ENCODE measurements at regions not wholly inside any gene's neighbourhood (a gene's known extent, or its start where the extent isn't known, plus 50 kb on each side); places are given as distances from the start of the nearest gene placed in this dataset.

DNA sequence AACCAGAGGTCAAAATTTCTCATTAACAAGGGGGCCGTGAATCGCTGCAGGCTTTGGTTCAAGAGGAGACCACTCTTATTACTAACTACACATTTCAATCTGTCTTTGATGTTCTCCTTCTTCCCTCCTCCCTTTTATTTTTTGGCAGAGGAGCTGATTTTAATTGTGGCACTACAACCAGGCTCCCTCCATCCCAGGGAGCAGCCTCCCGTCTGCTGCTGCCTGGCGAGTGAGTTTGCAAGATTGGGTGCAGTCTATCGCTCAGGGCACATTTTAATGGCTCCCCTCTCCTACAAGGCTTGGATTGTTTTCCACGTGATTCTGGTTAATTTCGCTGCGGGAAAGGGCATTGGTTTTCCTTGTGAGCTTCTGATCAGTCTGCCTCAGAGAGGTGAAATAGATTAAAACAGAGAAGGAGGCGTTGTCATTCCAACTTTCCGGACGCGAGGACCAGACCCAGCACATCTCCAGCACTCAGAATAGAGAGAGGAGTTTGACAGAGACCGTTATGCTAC lies 81.4 kb downstream of the KCTD15 start:
- H3K4me1 ChIP-seq (ENCODE audit: control insufficient read depth, extremely low read depth, insufficient read depth, low read length) = peaks cover 5% of the 10 kb centered on the region
- no peak overlapping the region for H3K4me3 ChIP-seq (ENCODE audit: control insufficient read depth in 2 of 3, extremely low read depth in 1 of 3, insufficient read depth in 2 of 3, low read depth in 1 of 3, low read length in 3 of 3)
- no peaks in the 10 kb centered on the region for H3K27me3 ChIP-seq (ENCODE audit: control insufficient read depth, extremely low read depth, insufficient read depth, low read length)
- no peak for TF ChIP-seq EZH2 (IDR thresholded peaks at IDR 0.05; ENCODE audit: low read length)
- TF ChIP-seq, protein P1, sequence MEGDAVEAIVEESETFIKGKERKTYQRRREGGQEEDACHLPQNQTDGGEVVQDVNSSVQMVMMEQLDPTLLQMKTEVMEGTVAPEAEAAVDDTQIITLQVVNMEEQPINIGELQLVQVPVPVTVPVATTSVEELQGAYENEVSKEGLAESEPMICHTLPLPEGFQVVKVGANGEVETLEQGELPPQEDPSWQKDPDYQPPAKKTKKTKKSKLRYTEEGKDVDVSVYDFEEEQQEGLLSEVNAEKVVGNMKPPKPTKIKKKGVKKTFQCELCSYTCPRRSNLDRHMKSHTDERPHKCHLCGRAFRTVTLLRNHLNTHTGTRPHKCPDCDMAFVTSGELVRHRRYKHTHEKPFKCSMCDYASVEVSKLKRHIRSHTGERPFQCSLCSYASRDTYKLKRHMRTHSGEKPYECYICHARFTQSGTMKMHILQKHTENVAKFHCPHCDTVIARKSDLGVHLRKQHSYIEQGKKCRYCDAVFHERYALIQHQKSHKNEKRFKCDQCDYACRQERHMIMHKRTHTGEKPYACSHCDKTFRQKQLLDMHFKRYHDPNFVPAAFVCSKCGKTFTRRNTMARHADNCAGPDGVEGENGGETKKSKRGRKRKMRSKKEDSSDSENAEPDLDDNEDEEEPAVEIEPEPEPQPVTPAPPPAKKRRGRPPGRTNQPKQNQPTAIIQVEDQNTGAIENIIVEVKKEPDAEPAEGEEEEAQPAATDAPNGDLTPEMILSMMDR (optimal IDR thresholded peaks at IDR 0.05 in 1 of 3, IDR thresholded peaks at IDR 0.05 in 1 of 3, conservative IDR thresholded peaks at IDR 0.05 in 1 of 3; ENCODE audit: extremely low read depth in 1 of 3, insufficient read depth in 2 of 3, low read length in 3 of 3) = no peak
- H4K20me1 ChIP-seq (ENCODE audit: control insufficient read depth, extremely low read depth, insufficient read depth, low read length) = no peaks in the 10 kb centered on the region
- H3K9me3 ChIP-seq (ENCODE audit: control insufficient read depth, low read depth, low read length) = no peaks in the 10 kb centered on the region
- H3K36me3 ChIP-seq (ENCODE audit: control insufficient read depth in 2 of 2, extremely low read depth in 1 of 2, insufficient read depth in 2 of 2, low read length in 2 of 2) = no peaks in the 10 kb centered on the region
- H3K9ac ChIP-seq (ENCODE audit: control insufficient read depth, extremely low read depth, insufficient read depth, low read length) = no peak overlapping the region
- no peak overlapping the region for H3K27ac ChIP-seq (ENCODE audit: control insufficient read depth, insufficient read depth, low read length)
- H3K79me2 ChIP-seq (ENCODE audit: control insufficient read depth, insufficient read depth, low read length) = no peaks in the 10 kb centered on the region
- H3K4me2 ChIP-seq (ENCODE audit: control insufficient read depth, extremely low read depth, insufficient read depth, low read depth, low read length) = no peak overlapping the region
- FAIRE-seq = no peak
- H3K9me1 ChIP-seq (ENCODE audit: control insufficient read depth, extremely low read depth, insufficient read depth, low read length) = no peaks in the 10 kb centered on the region
- DNase-seq (ENCODE audit: low read depth, low spot score) = no peak
- dilution Hi-C loops (cut with MboI; ENCODE audit: extremely low pct_ligation_motif_present, low sequenced_read_pairs) = no loop called here
- H2AFZ ChIP-seq (ENCODE audit: control insufficient read depth, low read length) = no peak overlapping the region

DNA sequence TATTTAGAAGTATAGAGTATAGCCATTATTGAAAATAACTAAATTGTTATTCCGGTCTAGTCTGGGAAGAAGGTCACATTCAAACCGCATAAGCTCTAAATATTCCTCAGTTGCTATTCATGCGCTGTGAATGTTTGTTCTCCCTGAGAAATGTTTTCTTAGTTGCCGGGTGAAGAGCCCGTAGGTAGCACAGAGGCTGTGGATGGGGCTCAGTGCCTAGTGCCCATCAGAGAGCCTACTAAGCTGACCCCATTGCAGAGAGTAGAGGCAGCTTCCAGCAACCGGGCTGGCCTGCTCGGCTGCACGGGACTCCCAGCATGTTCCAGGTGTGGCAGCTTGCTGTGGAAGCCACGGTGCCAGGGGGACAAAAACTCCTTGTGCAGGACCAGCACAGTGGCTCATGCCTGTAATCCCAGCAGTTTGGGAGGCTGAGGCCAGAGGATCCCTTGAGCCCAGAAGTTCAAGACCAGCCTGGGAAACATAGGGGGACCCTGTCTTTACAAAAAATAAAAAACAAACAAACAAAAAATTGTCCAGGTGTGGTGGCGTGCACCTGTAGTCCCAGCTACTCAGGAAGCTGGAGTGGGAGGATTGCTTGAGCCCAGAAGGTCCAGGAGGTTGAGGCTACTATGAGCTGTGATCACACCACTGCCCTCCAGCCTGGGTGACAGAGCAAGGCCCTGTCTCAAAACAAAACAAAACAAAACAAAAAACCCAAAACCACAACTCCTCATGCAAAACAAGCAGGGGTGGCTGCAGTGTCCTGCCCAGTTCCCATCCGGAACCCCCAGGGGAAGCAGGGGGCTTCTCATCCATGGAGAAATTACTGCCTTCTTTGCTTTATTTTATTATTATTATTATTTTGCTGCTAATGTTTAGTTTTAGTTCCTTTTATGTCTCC lies 82.5 kb downstream of the KCTD15 start:
- dilution Hi-C loops (cut with MboI; ENCODE audit: extremely low pct_ligation_motif_present, low sequenced_read_pairs) = no loop called here
- H2AFZ ChIP-seq (ENCODE audit: control insufficient read depth, low read length) = peak overlapping the region; percentile 2

More for the DNA sequence above, 82.5 kb downstream of the KCTD15 start:
- Histone ChIP-seq H3K27ac (ENCODE audit: control insufficient read depth, insufficient read depth, low read length) (no peak overlapping the region), H3K9ac (ENCODE audit: control insufficient read depth, extremely low read depth, insufficient read depth, low read length) (no peak overlapping the region), H3K9me1 (ENCODE audit: control insufficient read depth, extremely low read depth, insufficient read depth, low read length) (no peaks in the 10 kb centered on the region), H3K4me3 (ENCODE audit: control insufficient read depth in 2 of 3, extremely low read depth in 1 of 3, insufficient read depth in 2 of 3, low read depth in 1 of 3, low read length in 3 of 3) (no peak overlapping the region), H3K4me2 (ENCODE audit: control insufficient read depth, extremely low read depth, insufficient read depth, low read depth, low read length) (no peak overlapping the region), H3K4me1 (ENCODE audit: control insufficient read depth, extremely low read depth, insufficient read depth, low read length) (peaks cover 2% of the 10 kb centered on the region), H3K36me3 (ENCODE audit: control insufficient read depth in 2 of 2, extremely low read depth in 1 of 2, insufficient read depth in 2 of 2, low read length in 2 of 2) (no peaks in the 10 kb centered on the region), H3K79me2 (ENCODE audit: control insufficient read depth, insufficient read depth, low read length) (no peaks in the 10 kb centered on the region), H3K27me3 (ENCODE audit: control insufficient read depth, extremely low read depth, insufficient read depth, low read length) (no peaks in the 10 kb centered on the region), H4K20me1 (ENCODE audit: control insufficient read depth, extremely low read depth, insufficient read depth, low read length) (no peaks in the 10 kb centered on the region), H3K9me3 (ENCODE audit: control insufficient read depth, low read depth, low read length) (no peaks in the 10 kb centered on the region)
- DNase-seq (ENCODE audit: low read depth, low spot score) (no peak), FAIRE-seq (no peak)
- TF ChIP-seq EZH2 (IDR thresholded peaks at IDR 0.05; ENCODE audit: low read length) = no peak
- TF ChIP-seq, protein P1 (optimal IDR thresholded peaks at IDR 0.05 in 1 of 3, IDR thresholded peaks at IDR 0.05 in 1 of 3, conservative IDR thresholded peaks at IDR 0.05 in 1 of 3; ENCODE audit: extremely low read depth in 1 of 3, insufficient read depth in 2 of 3, low read length in 3 of 3) = no peak
